ENCODE measurements at regions not wholly inside any gene's neighbourhood (a gene's known extent, or its start where the extent isn't known, plus 50 kb on each side); places are given as distances from the start of the nearest gene placed in this dataset.

DNA sequence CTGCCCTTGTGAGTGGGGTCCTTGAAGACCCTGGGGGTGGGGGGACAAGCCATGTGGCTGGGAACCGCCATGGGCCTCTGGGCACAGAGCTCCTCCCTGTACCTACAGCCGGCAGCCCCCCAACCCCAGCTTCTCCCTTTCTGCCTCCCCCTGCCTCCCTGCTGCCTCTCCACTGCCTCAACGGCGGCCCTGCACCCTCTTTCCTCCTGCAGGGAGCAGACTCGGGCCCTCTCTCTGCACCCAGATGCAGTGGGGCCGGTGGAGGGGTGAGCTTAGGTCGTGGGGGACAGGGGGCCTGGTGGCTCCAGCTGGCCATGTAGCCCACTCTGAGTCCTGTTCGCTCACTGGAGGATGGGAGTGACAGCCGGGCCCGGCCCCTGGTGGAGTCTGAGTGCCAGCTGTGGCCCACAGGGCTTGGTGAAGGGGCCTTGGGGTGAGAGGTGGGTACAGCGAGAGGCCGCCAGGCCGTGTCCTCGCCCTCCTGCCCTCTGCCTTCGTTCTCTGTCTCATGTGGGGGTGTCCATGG is 139.3 kb upstream of the COL5A1 start:
- DNase-seq, result no peak

DNA sequence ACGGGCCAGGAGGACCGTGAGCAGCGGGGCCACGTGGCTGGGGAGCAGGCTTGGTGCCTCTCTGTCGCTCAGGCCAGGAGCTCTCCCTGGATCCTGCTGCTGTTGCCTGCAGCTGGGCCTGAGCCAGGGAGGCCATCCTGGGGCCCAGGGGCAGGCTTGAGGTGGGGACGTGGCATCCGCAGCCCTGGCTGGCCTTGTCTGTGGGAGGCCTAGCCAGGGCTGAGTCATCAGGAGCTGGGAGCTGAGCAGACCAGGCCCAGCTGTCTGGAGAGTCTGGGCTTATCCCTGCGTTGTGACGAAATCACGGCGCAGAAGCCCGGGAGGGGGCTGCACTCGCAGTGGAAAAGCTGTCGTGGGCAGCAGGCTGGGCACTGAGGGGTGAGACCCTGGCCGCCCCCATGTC is 138.8 kb upstream of the COL5A1 start:
- DNase-seq, result no peak

DNA sequence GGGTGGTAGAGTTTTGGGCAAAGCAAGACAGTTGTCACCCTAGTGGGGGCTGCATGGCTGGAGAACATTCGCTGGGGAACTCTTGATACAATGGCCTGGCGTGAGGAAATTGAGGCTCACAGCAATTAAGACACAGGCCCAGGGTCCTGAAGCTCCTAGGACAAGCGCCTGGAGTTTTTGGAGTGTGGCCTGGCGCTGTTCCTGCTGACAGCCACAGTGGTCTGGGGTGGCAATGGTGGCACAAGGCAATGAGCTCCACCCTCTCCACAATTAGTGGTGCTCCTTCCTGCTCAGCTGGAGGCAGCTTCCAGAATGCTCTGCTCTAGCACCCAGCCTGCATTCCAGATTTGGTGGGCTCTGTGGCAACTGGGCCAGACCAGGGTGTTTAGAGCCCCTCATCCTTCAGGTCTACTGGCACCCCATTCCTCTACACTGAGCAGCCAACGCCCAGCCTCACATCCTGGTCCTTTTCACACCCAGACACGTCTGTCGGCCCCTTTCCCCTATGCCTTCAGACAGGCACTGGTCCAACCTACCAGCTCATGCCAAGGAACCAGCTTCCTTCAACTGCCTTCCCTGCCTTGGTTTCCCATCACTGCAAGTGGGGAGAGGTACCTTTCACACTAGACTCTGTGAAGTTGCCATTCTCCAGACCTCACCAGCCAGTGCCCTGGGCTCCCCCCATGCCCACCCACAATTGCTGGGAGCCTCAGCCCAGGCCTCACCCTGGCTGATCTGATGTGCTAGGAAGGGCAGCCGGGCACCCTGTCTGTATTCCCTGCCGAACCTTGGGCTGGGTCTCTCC is 138.1 kb upstream of the COL5A1 start:
- no peak for DNase-seq

DNA sequence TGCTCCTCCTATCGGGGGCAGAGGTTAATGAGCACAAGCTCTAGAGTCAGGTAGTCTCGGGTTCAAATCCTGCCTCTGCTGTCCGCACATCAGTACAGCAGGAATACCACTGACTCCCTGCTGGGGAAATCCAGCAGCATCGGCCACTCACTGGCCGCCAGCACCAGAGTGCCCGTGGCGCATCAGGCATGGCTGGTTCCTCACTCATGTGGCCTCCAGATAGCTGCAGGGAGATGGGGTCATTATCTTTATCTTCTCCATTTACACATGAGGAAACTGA is 137.6 kb upstream of the COL5A1 start:
- no peak for DNase-seq

DNA sequence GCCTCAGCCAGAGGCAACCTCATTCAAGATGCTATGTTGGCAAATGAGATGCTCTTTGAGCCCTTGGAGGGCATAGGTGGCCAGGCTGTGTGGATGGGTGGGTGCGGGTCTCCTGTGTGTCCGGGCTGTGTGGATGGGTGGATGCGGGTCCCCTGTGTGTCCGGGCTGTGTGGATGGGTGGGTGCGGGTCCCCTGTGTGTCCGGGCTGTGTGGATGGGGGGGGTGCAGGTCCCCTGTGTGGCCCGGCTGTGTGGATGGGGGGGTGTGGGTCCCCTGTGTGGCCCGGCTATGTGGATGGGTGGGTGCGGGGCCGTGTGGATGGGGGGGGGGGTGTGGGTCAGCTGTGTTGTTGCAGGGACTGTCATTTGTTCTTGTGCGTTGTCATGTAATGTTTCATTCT is 136.6 kb upstream of the COL5A1 start:
- DNase-seq, result no peak

DNA sequence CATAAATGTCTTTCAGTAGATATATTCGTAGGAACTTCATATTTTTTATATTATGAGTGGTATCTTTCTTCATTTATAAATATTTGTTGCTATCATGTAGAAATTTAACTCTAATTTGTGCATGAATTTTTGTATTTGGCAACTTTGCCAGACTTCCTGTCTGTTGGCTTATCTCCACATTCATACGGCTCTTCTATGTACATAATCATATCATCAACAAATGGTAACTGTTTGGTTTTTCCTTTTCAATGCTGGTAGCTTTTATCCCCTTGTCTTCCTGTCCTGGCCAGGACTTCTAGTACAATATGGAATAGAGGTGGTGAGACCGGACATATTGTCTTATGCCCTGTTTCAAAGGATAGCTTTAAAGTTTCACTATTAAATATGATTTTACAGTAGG is 132.3 kb upstream of the COL5A1 start:
- no peak for DNase-seq

DNA sequence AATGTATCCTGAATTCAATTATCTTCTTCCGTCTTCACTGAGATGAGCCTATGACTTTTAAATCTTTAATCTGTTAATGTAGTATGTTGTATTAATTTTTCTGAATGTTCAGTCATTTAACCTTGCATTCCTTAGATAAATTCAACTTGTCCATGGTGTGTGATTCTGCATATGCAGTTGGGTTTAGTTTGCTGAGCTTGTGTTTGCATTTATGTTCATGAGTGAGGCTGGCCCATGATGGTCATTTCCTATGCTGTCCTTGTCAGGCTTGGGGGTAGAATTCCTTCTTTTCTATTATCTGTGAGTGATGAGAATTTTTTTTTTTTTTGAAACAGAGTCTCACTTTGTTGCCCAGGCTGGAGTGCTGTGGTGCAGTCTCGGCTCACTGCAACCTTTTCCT is 131.8 kb upstream of the COL5A1 start:
- DNase-seq, result no peak

DNA sequence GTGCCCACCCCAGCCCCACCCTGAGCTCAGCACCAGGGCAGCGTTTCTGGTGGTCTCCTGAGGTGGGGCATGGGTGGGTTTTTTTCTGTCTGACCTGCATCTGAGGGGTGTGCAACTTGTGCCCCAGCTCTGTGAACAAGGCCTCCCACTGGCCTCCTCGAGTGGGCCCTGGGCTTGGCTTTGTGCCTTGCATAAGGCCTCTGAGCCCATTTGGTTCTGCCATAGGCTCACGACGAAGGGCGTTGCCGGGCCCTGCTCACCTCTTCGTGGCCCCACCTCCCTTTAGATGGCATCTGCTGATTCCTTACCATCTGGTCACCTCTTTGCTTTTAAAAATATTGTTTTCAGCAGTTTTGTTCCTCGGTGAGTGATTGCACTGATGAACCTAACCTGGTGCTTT is 127.1 kb upstream of the COL5A1 start:
- DNase-seq, result no peak

DNA sequence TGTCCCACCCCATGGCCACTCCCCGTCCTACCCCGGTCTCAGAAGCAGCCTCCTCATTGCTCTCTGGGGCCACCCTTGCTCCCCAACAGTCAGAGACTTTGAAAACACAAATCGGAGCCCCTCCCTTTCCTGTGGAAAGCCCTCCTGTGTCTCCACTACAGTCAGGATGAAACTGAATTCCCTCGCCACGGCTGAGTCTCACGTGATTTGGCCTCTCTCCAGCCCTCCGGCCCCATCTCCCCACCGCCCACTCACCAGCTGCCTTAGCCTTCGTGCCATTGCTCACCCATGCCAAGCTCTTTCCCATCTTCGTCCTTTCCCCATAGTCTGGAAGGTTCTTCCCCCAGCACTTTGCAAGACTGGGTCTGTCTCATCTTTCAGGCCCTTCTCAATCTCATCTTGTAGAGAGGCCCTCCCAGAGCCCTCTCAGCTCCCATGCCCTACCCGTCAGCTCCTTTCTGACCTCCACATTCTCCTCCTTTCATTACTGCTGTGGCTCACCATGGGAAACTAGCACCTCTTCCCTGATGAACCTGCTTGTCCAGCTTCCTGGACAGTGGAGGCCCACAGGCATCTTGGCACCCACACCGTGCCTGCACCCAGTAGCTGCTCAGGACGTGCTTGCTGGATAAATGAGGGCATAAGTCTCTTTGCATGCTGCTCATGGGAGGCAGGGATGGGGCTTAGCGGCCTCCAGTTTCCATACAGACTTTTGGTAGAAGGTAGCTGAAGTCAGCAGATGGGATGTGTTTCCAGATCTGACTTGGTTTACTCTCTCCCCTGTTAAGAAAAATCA is 126.4 kb upstream of the COL5A1 start:
- DNase-seq, result no peak

DNA sequence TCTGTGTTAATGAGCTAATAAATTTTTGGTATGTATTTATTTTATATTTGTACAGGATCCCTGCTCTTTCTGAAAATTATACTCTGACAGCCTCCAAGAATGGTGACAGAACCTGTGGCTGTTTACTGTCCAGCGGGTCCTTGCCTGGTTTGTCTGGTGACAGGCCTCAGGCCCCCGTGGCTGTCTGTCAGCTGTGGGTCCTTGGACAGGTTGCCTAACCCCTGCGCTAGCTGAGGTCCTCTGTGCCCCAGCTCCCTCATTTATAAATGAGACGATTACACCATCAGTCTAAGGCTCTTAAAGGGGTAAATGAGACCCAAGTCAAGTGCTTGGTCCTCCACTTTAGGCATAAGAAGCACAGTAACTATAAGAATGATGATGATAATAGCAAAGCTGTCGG is 125.1 kb upstream of the COL5A1 start:
- DNase-seq, result no peak

DNA sequence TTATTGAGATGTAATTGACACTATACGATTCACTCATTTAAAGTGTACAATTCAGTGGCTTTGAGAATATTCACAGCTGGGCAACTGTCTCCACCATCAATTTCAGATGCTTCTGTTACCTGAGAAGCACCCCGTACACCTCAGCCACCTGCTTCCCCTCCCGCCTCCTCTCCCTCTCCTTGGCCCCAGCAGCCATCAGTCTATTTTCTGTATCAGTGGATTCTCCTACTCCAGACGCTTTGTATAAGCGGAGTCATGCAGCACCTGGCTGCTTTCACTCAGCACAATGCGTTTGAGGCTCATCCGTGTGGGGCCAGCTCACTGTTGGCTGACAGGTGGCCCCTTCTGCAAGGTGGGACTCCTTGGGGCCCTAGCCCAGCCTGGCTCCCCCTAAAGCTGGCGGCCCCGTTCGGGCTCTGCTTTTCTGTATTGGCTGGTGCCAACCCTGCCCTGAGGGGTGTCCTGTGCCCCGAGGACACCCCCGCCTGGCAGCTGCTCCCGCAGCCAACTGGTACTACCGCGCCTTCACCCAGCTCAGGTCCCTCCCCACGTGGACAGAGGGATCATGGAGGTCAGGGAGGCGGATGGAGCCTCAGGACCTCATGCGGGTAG is 124.4 kb upstream of the COL5A1 start:
- no peak for DNase-seq

DNA sequence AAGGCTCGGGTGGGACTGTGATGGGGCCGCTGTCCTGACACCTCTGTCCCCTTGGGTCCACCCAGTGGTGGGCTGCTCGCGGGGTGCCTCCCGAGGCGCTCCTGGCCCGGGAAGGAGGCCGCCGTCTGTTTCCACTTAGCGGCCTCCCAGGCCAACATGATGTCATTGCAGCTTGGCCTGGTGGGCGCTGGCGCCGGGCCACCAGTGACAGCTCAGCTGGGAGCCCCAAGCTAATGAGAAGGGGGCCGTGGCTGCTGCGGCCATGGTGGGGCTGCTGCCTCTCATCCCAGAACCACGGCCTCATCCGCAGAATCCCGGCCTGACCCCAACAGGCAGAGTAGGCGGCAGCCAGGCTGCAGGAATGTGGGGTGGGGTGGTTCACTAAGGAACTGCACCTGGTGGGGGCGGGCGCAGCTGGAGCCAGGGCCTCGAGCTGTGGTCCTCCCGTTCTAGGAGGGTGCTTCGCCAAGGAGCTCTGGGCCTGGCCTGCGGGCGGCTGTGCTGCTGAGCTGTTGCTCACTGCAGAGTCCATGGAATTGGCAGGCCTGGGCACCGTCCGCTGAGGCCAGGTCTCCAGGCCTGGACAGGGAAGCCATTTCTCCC is 123.5 kb upstream of the COL5A1 start:
- no peak for DNase-seq

DNA sequence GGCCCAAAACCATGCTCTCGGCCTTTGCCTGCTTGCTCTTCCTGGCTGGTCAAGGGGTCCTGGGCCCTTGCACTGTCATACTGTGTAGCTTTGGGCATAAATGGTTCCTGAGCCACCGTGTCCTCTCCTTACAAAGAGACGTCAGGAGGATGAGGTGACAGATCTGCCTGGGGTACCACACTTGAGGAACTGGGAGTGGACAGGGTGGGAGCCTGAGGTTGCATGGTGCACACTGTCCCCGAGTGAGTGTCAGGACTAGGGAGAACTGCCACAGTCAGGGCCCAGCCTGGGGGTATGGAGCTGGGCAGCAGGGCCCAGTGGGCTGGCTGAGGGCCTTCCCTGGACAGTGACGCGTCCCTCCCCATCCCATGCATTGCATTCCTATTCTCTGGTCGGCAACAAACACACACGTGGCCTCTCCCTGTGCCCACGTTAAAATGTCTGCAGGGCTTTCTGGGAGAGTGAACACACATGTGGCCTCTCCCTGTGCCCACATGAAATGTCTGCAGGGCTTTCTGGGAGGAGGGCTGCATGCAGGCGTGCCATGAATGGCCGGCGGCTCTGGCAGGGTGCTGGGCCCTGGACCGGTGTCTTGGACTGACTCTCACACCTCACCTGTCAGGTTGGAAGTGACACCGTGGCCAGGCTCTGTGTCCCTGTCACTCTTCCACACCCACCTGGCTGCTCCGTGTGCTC is 122.1 kb upstream of the COL5A1 start:
- no peak for DNase-seq

DNA sequence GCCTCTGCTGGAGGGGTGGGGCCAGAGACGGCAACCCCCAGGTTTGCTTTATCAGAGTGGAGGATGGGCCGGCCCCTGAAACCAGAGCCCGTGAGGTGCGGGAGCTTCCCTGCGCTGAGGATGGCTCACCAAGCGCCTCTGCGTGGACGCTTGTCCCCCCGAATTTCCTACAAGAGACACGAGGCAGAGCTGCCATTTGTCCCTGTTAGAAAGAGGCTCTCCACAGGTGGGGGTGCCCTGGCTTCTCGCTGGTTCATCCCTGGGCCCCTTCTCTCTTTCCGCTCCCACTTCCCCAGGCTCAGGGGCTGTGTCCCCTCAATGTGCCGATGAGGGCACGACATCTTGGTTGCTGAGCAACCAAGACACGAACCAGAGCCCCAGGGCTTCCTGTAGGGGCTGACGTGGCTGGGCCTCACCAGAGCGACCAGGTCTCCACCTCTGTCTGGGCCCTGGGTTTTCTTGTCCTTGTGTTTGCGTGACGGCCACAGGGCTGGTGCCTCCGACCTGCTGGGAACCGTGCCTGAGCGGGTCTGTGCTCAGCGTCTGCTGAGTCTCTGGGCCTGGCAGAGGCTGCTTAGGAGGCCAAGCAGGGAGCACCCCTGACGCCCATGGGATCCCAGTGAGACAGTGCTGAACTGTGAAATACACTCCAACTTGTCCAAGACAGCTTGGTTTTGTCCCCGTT is 119.6 kb upstream of the COL5A1 start:
- no peak for DNase-seq

DNA sequence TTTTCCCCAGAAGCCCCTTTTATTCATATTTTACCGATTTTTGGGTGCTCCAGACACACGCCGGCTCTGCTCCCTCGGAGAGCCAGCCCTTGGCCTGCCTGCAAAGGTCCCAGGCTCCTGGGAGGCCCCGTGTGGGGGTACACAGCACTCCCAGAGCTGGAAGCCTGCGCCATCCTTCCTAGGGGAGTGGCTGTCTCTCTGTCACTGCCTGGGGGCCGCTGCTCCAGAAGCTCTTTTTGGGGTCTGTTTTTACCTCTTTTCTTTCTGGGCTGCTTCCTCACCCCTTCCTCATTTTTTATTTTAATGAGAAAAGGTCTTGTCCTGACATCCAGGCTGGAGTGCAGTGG is 119.1 kb upstream of the COL5A1 start:
- no peak for DNase-seq

DNA sequence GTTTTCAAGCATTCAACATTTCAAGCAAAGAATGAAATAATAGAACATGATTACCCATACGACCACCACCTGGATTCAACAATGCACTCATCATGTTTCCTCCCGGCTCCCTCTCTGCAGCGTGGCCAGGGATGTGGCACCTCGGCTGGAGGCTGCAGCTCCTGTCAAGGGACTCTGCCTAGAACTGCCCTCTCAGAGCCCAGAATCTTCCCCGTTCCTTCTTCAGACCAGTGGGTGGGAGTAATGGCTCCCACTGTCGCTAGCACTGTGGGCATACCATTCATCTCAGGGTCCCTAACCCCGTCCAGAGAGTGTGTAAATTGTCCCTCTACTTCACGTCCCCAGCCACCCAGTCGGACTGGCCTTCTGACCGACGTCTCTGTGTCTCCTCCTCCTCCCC is 118.6 kb upstream of the COL5A1 start:
- no peak for DNase-seq

DNA sequence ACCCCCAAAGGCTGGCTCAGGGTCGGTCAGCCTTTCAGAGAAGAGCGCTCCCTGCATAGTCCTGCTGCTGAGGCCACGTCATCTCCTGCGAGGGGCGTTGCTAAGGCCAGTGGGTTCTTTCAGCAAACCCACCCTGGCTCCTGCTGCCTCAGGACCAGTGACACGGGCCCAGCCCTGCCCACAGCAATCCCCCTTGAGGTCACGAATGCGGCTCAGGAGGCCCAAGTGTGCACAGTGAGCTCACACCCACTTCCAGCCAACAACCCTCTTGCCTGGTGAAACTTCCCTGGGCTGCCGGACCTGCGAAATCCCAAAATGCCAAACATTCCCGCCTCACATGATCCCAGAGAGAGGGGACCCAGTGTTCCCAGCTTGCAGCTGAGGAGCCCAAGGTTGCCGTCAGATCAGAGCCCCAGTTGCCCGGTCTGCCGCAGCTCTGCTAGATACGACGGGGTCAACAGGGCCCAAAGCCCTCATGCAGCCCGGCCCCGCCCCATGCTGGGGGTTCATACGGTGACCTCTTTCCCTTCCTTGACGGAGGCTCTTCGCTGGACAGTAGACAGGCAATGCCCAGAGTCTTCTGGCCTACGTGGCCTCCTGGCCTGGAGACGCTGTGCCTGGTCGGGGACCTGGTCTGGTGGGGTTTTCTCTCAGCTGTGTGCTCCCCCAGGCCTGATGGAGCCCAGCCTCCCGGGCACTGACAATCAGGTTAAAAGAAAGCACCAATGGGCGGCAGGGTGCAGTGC is 116.4 kb upstream of the COL5A1 start:
- no peak for DNase-seq

DNA sequence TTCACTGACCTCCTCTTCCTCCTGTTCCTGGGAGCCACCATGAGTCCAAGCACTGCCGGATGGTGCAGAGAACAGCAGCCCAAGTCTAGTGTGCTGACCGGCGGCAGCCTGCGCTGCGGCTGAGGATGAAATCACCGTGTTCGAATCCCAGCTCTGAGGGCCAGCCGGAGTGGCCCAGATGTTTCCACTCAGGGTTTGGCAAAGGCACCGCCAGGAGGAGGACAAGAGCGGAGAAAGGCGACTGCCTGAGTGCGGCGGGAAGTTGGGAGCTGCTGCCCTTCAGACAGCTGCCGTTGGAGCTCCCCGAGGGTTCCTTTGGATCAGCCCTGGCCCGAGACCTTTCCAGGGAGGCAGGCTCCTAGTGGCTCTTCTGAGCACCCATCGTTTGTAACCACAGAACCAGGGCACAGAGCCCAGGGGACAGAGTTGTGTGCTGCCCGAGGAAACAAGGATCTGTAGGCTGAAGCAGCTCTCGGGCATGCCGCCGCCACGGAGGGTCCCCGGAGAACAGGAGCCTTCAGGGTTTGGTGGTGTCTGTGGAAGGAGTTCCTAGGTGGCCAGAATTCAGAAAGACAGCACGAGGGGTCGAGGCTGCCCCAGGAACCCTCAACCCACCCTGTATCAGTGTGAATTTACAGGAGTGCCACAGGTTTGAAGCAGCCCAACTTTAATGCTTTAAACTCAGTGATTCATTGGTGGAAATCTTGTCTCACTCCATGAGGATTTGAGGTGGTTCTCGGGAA is 115.6 kb upstream of the COL5A1 start:
- no peak for DNase-seq

DNA sequence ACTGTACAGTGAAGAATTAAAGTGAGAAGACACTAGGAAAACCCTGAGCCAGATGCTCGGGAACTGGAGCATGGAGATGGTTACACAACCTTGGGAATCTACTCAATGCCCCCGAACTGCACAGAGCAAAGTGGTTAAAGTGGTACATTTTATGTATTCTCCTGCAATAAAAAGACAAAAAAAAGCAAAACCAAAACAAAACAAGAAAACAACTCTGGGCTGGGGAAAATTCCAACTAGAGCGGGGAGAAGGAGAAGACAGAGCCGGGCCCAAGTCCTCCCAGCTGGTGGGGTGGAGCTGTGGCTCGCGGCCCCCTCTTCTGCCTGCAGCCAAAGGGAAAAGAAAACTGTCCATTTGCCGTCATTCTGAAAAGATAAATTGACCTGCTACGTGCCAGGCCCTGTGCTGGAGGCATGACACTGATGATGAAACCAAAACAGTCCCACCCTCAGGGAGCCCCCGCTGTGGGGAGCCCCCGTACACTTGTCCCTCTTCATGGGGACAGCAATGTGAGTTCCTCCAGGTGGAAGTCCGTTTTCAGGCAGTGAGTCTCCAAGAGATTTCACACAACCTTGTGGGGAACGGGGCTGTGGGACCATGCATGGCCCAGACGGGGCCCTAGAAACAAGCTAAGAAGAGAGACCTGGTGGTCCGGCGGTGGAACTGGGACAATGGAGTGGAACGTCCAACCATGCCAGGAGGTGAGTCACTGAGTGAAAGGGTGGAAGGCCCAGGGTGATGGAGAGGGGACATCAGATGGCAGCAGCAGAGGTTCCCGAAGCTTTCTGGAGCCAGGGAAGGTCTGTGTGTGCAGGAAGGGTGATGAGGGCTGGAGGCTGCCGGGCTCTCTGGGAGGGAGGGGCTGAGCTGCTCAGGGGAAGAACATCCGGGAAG is 114.8 kb upstream of the COL5A1 start:
- no peak for DNase-seq
